SK-N-SH (cell line): ENCODE measurements at regions not wholly inside any gene's neighbourhood (a gene's known extent, or its start where the extent isn't known, plus 50 kb on each side); places are given as distances from the start of the nearest gene placed in this dataset.

Experiments
- CTCF ChIA-PET: fragments of 300-600, 350-600 bp; formaldehyde crosslinking; extraction: SDS; loops from one replicate; lab custom pipeline; 2021; lab: Yijun Ruan, JAX
- POLR2A ChIA-PET: fragments of 350-600 bp; sonication (Branson Sonifier 250); formaldehyde crosslinking; extraction: SDS; loops from one replicate; lab custom pipeline; 2020; ENCODE audit warnings: antibody characterized with exemption, inconsistent platforms; lab: Yijun Ruan, JAX
- DNase-seq: peaks from one replicate; pipeline ENCODE4 v3.0.0; 2012
- H2AFZ ChIP-seq: fragments of 200-600 bp; sonication (generic); 2 replicates; pipeline ENCODE4 v1.8.1; 2016; ENCODE audit warnings: antibody characterized with exemption, mild to moderate bottlenecking, low read depth
- H3F3A ChIP-seq: fragments of 200-600 bp; sonication (generic); replicated peaks from 2 replicates; pipeline ENCODE3; 2016; ENCODE audit warnings: antibody characterized with exemption, mild to moderate bottlenecking; ENCODE audit not compliant: insufficient read depth
- H3K27ac ChIP-seq, 2 experiments: fragments of 200-500 bp in 1 of 2; fragments of 200-600 bp in 1 of 2; sonication (Bioruptor generic) in 1 of 2; sonication (generic), shearing (Covaris generic) in 1 of 2; 2 replicates each; pipeline versions ENCODE4 v1.5.1 to v1.6.1; 2014 to 2016; ENCODE audit warnings: low read depth in 2 of 2, inconsistent platforms in 1 of 2, low read length in 1 of 2, mild to moderate bottlenecking in 1 of 2, mixed read lengths in 1 of 2
- H3K27me3 ChIP-seq: fragments of 200-600 bp; sonication (generic), shearing (Covaris generic); 2 replicates; pipeline ENCODE4 v1.6.1; 2016; ENCODE audit warnings: mixed run types; ENCODE audit not compliant: insufficient read depth
- H3K36me3 ChIP-seq, 2 experiments: fragments of 200-500 bp in 1 of 2; fragments of 200-600 bp in 1 of 2; sonication (Bioruptor generic) in 1 of 2; sonication (generic) in 1 of 2; replicated peaks in 1 of 2; 2 replicates each; pipeline versions ENCODE3 to v1.5.1; 2014 to 2016; ENCODE audit warnings: low read length in 1 of 2, mild to moderate bottlenecking in 1 of 2; ENCODE audit not compliant: insufficient read depth in 2 of 2, control insufficient read depth in 1 of 2
- H3K4me1 ChIP-seq, 2 experiments: fragments of 200-500 bp in 1 of 2; fragments of 200-600 bp in 1 of 2; sonication (Bioruptor generic) in 1 of 2; sonication (generic), shearing (Covaris generic) in 1 of 2; 2 replicates each; pipeline versions ENCODE4 v1.5.1 to v1.6.1; 2014 to 2016; ENCODE audit warnings: low read depth in 1 of 2, low read length in 1 of 2, mixed run types in 1 of 2; ENCODE audit not compliant: insufficient read depth in 2 of 2, control insufficient read depth in 1 of 2
- H3K4me2 ChIP-seq: fragments of 200-600 bp; sonication (generic), shearing (Covaris generic); 2 replicates; pipeline ENCODE4 v1.6.1; 2017; ENCODE audit warnings: mixed run types
- H3K4me3 ChIP-seq, 2 experiments: fragments of 200-500 bp in 1 of 2; fragments of 200-600 bp in 1 of 2; sonication (Bioruptor generic) in 1 of 2; sonication (generic), shearing (Covaris generic) in 1 of 2; 2 replicates each; pipeline versions ENCODE4 v1.5.1 to v1.8.1; 2014 to 2016; ENCODE audit warnings: low read depth in 2 of 2, inconsistent platforms in 1 of 2, low read length in 1 of 2, mild to moderate bottlenecking in 1 of 2, mixed read lengths in 1 of 2, moderate library complexity in 1 of 2
- H3K79me2 ChIP-seq: fragments of 200-600 bp; sonication (generic); 2 replicates; pipeline ENCODE4 v1.8.1; 2017; ENCODE audit warnings: mild to moderate bottlenecking; ENCODE audit not compliant: insufficient read depth
- H3K9ac ChIP-seq: fragments of 200-600 bp; sonication (generic); 2 replicates; pipeline ENCODE4 v1.6.1; 2017; ENCODE audit warnings: mixed run types
- H3K9me2 ChIP-seq: fragments of 200-600 bp; sonication (generic); 2 replicates; pipeline ENCODE4 v1.6.1; 2017; ENCODE audit warnings: mixed run types
- H3K9me3 ChIP-seq: fragments of 200-600 bp; sonication (generic); 2 replicates; pipeline ENCODE4 v1.6.1; 2017; ENCODE audit warnings: mixed run types, mild to moderate bottlenecking, moderate library complexity
- H4K20me1 ChIP-seq: fragments of 200-600 bp; sonication (generic); 2 replicates; pipeline ENCODE4 v1.6.1; 2017; ENCODE audit warnings: mild to moderate bottlenecking, mixed run types; ENCODE audit not compliant: insufficient read depth
- CHD2 ChIP-seq: fragments of 150-350 bp; IDR thresholded peaks from 2 replicates; pipeline ENCODE4 v1.6.1; 2018; ENCODE audit warnings: low read length; ENCODE audit not compliant: partially characterized antibody
- CTCF ChIP-seq: fragments of 200-600 bp; sonication (generic); IDR thresholded peaks from 2 replicates; pipeline ENCODE4 v1.6.1; 2017; ENCODE audit warnings: antibody characterized with exemption, mild to moderate bottlenecking, moderate library complexity
- ELF1 ChIP-seq: IDR thresholded peaks from 2 replicates; pipeline ENCODE4 v1.4.0; 2012
- EP300 ChIP-seq, 2 experiments: IDR thresholded peaks; 2 replicates each; pipeline versions ENCODE4 v1.4.0 to v1.6.1; 2012; ENCODE audit warnings: borderline replicate concordance in 1 of 2, low read depth in 1 of 2, low read length in 1 of 2
- FOSL2 ChIP-seq: IDR thresholded peaks from 2 replicates; pipeline ENCODE4 v1.4.0; 2012; ENCODE audit warnings: low read depth, mild to moderate bottlenecking, moderate library complexity, borderline replicate concordance
- FOXJ3 ChIP-seq: sonication (generic); formaldehyde crosslinking; IDR thresholded peaks from 2 replicates; pipeline ENCODE4 v1.5.1; 2020; ENCODE audit warnings: mild to moderate bottlenecking, missing genetic modification reagents
- FOXM1 ChIP-seq: IDR thresholded peaks from 2 replicates; pipeline ENCODE4 v1.4.0; 2012; ENCODE audit warnings: low read depth, mild to moderate bottlenecking
- GATA2 ChIP-seq: sonication (generic); formaldehyde crosslinking; IDR thresholded peaks from 2 replicates; pipeline ENCODE4 v1.5.0; 2020; ENCODE audit warnings: mild to moderate bottlenecking, missing genetic modification reagents
- JUND ChIP-seq: IDR thresholded peaks from 2 replicates; pipeline ENCODE4 v1.4.0; 2012
- MAX ChIP-seq: IDR thresholded peaks from 2 replicates; pipeline ENCODE4 v1.4.0; 2012; ENCODE audit warnings: low read depth
- MEF2A ChIP-seq: IDR thresholded peaks from 2 replicates; pipeline ENCODE4 v1.4.0; 2012; ENCODE audit warnings: low read depth, borderline replicate concordance
- MXI1 ChIP-seq: IDR thresholded peaks from 2 replicates; pipeline ENCODE4 v1.6.1; 2012; ENCODE audit warnings: mild to moderate bottlenecking, low read depth, low read length, improper control_type of control experiment
- PBX3 ChIP-seq: IDR thresholded peaks from 2 replicates; pipeline ENCODE4; 2012
- POLR2AphosphoS5 ChIP-seq: IDR thresholded peaks from 2 replicates; pipeline ENCODE4 v1.6.1; 2012; ENCODE audit warnings: low read depth, low read length
- RAD21 ChIP-seq: IDR thresholded peaks from 2 replicates; pipeline ENCODE4 v1.6.1; 2012; ENCODE audit warnings: mild to moderate bottlenecking, low read length
- RCOR1 ChIP-seq: fragments of 150-350 bp; IDR thresholded peaks from 2 replicates; pipeline ENCODE4 v1.6.1; 2017; ENCODE audit warnings: antibody characterized with exemption, low read length
- RFX5 ChIP-seq: IDR thresholded peaks from 2 replicates; pipeline ENCODE4 v1.6.1; 2012; ENCODE audit warnings: mild to moderate bottlenecking, improper control_type of control experiment, low read length
- SMC3 ChIP-seq: IDR thresholded peaks from 2 replicates; pipeline ENCODE4 v1.6.1; 2012; ENCODE audit warnings: low read depth, low read length, improper control_type of control experiment
- TAF1 ChIP-seq: IDR thresholded peaks from 2 replicates; pipeline ENCODE4 v1.6.1; 2012; ENCODE audit warnings: low read depth, mild to moderate bottlenecking, low read length, moderate library complexity, borderline replicate concordance
- TCF12 ChIP-seq: IDR thresholded peaks from 2 replicates; pipeline ENCODE4 v1.4.0; 2012
- TEAD4 ChIP-seq: IDR thresholded peaks from 2 replicates; pipeline ENCODE4 v1.4.0; 2012; ENCODE audit warnings: mild to moderate bottlenecking, borderline replicate concordance; ENCODE audit not compliant: insufficient read depth
- USF1 ChIP-seq: IDR thresholded peaks from 2 replicates; pipeline ENCODE4 v1.4.0; 2012; ENCODE audit warnings: low read depth, borderline replicate concordance
- TF ChIP-seq, protein P1 (sequence below): IDR thresholded peaks from 2 replicates; pipeline ENCODE4 v1.6.1; 2012; ENCODE audit warnings: mild to moderate bottlenecking, low read depth, low read length, moderate library complexity
- TF ChIP-seq, protein P2 (sequence below): fragments of 150-350 bp; IDR thresholded peaks from 2 replicates; pipeline ENCODE4 v1.6.1; 2017; ENCODE audit warnings: antibody characterized with exemption, low read length, low read depth, borderline replicate concordance
- TF ChIP-seq, protein P3 (sequence below): IDR thresholded peaks from 2 replicates; pipeline ENCODE4 v1.4.0; 2012; ENCODE audit warnings: low read depth, borderline replicate concordance

- H3K9me2 ChIP-seq, result no peaks in the 10 kb centered on the region
- ChIA-PET CTCF (interaction anchor here (1.4 to 3.2 kb wide), 2 partner anchors 27 to 115 kb away, joined by 5 to 18 read pairs; no protein-coding TSS in a partner anchor), POLR2A (no interaction called here)
- H3K79me2 ChIP-seq, result no peaks in the 10 kb centered on the region
- H3K36me3 ChIP-seq, result no peaks in the 10 kb centered on the region
- no peaks in the 10 kb centered on the region for H4K20me1 ChIP-seq
- DNase-seq, result no peak
- H3K4me2 ChIP-seq, result no peak overlapping the region
- no peak overlapping the region for H3K4me3 ChIP-seq
- H3K9ac ChIP-seq, result no peak overlapping the region
- no peaks in the 10 kb centered on the region for H3F3A ChIP-seq
- no peaks in the 10 kb centered on the region for H3K4me1 ChIP-seq
- no peaks in the 10 kb centered on the region for H3K9me3 ChIP-seq
- H3K27ac ChIP-seq, result no peak overlapping the region
- H3K27me3 ChIP-seq, result peaks cover 51% of the 10 kb centered on the region
- H2AFZ ChIP-seq, result no peak overlapping the region
- peak; percentile 67 for TF ChIP-seq GATA2 (CRISPR knock-in tag)
- no peak for TF ChIP-seq SMC3
- peak; percentile 60 for TF ChIP-seq CHD2
- no peak for TF ChIP-seq JUND
- no peak for TF ChIP-seq RFX5
- TF ChIP-seq FOSL2, result no peak
- TF ChIP-seq POLR2AphosphoS5, result no peak
- peak; percentile 45; the same call in 1 of the 2 replicates for TF ChIP-seq TCF12
- TF ChIP-seq MXI1, result no peak
- TF ChIP-seq RCOR1, result peak; percentile 96
- no peak for TF ChIP-seq TAF1
- TF ChIP-seq, protein P1, sequence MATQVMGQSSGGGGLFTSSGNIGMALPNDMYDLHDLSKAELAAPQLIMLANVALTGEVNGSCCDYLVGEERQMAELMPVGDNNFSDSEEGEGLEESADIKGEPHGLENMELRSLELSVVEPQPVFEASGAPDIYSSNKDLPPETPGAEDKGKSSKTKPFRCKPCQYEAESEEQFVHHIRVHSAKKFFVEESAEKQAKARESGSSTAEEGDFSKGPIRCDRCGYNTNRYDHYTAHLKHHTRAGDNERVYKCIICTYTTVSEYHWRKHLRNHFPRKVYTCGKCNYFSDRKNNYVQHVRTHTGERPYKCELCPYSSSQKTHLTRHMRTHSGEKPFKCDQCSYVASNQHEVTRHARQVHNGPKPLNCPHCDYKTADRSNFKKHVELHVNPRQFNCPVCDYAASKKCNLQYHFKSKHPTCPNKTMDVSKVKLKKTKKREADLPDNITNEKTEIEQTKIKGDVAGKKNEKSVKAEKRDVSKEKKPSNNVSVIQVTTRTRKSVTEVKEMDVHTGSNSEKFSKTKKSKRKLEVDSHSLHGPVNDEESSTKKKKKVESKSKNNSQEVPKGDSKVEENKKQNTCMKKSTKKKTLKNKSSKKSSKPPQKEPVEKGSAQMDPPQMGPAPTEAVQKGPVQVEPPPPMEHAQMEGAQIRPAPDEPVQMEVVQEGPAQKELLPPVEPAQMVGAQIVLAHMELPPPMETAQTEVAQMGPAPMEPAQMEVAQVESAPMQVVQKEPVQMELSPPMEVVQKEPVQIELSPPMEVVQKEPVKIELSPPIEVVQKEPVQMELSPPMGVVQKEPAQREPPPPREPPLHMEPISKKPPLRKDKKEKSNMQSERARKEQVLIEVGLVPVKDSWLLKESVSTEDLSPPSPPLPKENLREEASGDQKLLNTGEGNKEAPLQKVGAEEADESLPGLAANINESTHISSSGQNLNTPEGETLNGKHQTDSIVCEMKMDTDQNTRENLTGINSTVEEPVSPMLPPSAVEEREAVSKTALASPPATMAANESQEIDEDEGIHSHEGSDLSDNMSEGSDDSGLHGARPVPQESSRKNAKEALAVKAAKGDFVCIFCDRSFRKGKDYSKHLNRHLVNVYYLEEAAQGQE, result no peak
- no peak for TF ChIP-seq FOXM1
- no peak for TF ChIP-seq RAD21
- TF ChIP-seq, protein P2, sequence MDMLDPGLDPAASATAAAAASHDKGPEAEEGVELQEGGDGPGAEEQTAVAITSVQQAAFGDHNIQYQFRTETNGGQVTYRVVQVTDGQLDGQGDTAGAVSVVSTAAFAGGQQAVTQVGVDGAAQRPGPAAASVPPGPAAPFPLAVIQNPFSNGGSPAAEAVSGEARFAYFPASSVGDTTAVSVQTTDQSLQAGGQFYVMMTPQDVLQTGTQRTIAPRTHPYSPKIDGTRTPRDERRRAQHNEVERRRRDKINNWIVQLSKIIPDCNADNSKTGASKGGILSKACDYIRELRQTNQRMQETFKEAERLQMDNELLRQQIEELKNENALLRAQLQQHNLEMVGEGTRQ, result no peak
- TF ChIP-seq MAX, result no peak
- no peak for TF ChIP-seq TEAD4
- peak; percentile 15; the same call in 1 of the 2 replicates for TF ChIP-seq CTCF
- TF ChIP-seq PBX3, result no peak
- no peak for TF ChIP-seq FOXJ3
- TF ChIP-seq MEF2A, result no peak
- TF ChIP-seq ELF1, result no peak
- no peak for TF ChIP-seq EP300 (IDR thresholded peaks at IDR 0.05; ENCODE audit: borderline replicate concordance in 1 of 2, low read depth in 1 of 2, low read length in 1 of 2)
- TF ChIP-seq, protein P3, sequence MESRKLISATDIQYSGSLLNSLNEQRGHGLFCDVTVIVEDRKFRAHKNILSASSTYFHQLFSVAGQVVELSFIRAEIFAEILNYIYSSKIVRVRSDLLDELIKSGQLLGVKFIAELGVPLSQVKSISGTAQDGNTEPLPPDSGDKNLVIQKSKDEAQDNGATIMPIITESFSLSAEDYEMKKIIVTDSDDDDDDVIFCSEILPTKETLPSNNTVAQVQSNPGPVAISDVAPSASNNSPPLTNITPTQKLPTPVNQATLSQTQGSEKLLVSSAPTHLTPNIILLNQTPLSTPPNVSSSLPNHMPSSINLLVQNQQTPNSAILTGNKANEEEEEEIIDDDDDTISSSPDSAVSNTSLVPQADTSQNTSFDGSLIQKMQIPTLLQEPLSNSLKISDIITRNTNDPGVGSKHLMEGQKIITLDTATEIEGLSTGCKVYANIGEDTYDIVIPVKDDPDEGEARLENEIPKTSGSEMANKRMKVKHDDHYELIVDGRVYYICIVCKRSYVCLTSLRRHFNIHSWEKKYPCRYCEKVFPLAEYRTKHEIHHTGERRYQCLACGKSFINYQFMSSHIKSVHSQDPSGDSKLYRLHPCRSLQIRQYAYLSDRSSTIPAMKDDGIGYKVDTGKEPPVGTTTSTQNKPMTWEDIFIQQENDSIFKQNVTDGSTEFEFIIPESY, result no peak
- TF ChIP-seq USF1, result no peak
Observed at GRCh38 chr3:184486614-184487013, 75.0 kb upstream of the EPHB3 start.
